ENCODE measurements at regions not wholly inside any gene's neighbourhood (a gene's known extent, or its start where the extent isn't known, plus 50 kb on each side); places are given as distances from the start of the nearest gene placed in this dataset.

GRCh38 chr2:123715467-123715982, 309.6 kb upstream of the CNTNAP5 start:
- TF ChIP-seq CTCF (IDR thresholded peaks at IDR 0.05 in 2 of 3, conservative IDR thresholded peaks at IDR 0.05 in 1 of 3; ENCODE audit: control insufficient read depth in 2 of 3, extremely low read depth in 1 of 3, insufficient read depth in 1 of 3, low read depth in 3 of 3, low read length in 3 of 3) (no peak), JUND (IDR thresholded peaks at IDR 0.05; ENCODE audit: low read depth, low read length) (no peak), ASH2L (IDR thresholded peaks at IDR 0.05; ENCODE audit: borderline replicate concordance, low read depth) (no peak), FOXM1 (IDR thresholded peaks at IDR 0.05; ENCODE audit: low read depth, low read length) (no peak), POLR2A (IDR thresholded peaks at IDR 0.05; ENCODE audit: low read depth, low read length) (no peak), BCLAF1 (IDR thresholded peaks at IDR 0.05) (no peak), TCF3 (IDR thresholded peaks at IDR 0.05; ENCODE audit: borderline replicate concordance, insufficient read depth, low read depth, low read length) (no peak)
- TF ChIP-seq, protein P1, sequence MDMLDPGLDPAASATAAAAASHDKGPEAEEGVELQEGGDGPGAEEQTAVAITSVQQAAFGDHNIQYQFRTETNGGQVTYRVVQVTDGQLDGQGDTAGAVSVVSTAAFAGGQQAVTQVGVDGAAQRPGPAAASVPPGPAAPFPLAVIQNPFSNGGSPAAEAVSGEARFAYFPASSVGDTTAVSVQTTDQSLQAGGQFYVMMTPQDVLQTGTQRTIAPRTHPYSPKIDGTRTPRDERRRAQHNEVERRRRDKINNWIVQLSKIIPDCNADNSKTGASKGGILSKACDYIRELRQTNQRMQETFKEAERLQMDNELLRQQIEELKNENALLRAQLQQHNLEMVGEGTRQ (IDR thresholded peaks at IDR 0.05; ENCODE audit: borderline replicate concordance, low read depth, low read length) = no peak
